Stimulated activated CD4-positive, alpha-beta T cell treated with anti-CD3 and anti-CD28 coated beads, Interleukin-12 subunit alpha, Interleukin-12 subunit beta, amount 100 ng/mL, for 24 hours (primary cell): ENCODE measurements at regions not wholly inside any gene's neighbourhood (a gene's known extent, or its start where the extent isn't known, plus 50 kb on each side); places are given as distances from the start of the nearest gene placed in this dataset.
A peak's percentile ranks its signal among the peaks of the same experiment; 100 is the strongest.
"Not testable (repeated sequence)": the region's sequence is repeated elsewhere in the genome, so short reads cannot be mapped to it uniquely, and the experiment has no call there.

Experiments used
- DNase-seq, 2 experiments: peaks; one replicate each; pipeline ENCODE4 v3.0.0-alpha.2; 2020; ENCODE audit warnings: low read depth in 2 of 2

DNA sequence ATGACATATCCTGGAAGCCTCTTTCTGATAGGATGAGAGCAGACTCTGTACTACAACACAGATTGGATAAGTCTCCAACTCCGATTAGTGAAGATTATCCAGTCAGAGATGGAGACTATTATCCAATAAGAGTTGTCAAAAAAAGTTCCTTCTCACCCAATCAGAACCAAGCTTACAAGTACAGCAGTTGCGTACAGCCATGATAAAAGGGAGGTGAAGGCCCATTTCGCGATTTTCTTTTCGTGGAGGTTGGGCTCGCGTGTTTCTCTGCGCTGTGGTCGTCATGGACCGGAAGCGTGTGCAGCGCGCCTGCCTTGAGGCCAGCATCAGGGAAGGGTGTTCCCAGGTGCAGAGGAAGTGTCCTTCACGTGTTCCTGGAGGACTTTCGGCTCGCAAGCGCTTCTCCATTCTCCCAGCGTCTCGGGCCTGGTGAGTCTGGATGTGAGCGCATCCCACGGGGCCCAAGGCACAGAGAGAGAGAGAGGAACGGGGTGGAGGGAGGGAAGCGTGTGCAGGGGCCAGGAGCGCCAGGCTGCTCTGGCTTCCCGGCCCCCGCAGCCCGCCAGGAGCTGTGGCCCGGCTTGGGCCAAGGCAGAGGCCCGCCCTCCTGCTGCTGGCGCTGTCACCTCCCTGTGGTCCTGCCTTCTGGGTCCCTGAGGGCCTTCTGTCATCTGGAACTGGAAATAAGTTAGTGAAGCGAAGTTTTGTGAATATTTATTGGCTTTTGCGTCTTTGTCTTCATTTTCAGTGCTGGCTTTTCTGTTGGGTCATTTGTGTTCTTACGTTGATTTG lies 53.9 kb downstream of the CDRT15L2 start:
- DNase-seq: not testable (repeated sequence)

DNA sequence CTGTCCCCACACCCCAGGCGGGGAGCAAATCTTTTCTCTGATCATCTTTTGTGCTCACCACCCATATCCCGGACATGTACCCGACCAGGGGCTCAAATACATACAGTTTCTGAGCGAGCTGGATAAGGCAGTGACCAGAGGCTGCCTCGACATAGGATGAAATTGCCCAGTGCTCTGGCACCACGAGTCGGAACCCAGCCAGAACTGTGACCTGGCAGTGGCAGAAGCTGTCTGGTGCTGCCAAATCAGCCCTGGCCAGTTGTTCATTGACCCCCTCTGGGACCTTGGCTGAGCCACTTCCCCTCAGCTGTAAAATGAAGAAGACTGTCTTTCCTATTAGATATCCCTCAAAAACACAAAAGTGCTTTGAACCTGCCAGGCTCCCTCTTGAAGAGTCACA lies 60.6 kb downstream of the CDRT15L2 start:
- DNase-seq: not testable (repeated sequence)

DNA sequence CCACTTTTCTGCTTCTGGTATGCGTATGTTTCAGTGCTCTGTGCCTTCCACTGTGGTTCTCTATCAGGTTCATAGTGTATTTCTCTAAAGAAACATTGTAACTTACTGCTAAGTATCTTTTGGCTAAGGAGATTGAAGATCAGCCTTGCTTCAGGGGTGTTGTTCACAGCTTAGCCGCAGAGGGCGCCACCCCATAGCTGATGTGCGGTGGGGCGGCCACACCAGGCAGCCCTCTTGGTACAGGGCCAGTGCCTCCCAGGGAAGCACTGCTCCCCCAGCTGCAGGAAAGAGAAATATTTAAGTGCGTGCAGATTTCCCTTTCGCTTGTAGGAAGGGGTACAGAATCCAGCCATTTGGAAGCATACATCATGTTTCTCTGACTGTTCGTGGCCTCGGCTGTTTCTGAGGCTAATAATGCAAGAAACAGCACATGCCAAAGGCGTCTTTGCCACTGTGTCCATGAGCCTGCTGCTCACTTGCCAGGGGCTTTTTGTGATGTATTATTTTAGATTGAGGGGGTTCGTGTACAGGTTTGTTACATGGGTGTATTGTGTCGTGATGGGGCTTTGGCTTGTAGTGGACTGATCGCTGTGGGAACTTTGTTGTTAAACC lies 67.2 kb downstream of the CDRT15L2 start:
- DNase-seq: peak in 1 of 2 experiments; percentile 5

DNA sequence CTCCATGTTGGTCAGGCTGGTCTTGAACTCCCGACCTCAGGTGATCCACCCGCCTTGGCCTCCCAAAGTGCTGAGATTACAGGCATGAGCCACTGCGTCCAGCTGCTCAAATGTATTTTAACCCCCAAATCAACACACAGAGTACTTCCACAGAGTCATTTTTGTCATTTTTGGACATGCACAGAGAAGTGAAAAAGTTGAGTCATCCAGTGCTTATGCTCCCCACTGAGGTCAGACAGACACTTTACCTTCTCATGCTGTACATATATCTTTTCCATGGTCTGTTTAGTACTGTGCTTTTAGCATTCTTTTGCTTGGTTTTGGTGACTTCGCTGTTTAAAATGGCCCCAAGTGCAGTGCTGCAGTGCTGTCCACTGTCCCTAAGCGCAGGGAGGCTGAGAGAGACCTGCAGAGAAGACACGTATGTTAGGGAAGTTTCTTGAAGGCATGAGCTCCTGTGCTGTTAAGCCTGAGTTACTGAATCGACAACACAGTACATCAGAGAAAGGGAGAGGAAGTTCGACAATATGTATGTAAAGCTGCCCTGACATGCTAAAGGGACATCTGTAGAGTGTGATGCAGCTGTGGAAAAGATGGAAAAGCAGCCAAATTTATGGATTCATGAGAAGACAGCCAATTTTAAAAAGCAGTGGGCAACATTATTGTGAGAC lies 69.7 kb downstream of the CDRT15L2 start:
- not testable (repeated sequence) for DNase-seq

DNA sequence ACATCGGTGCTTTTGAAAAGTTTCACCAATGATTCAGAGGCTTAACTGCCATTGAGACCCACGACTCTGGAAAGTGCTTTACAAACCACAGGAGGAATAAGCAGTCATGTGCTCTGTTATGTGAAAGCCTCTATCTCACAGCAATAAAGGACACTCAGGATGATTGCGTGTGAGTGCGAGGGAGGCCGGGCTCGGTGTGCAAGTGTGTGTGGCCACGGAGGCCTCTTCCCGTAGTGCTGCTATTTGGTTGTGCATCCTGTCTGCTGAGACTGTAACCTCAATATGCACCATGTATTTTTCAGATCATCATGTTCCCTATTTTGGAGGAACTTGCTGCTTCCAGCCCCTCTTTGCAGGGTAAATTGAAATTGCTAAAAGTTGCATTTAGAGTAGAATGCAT lies 71.5 kb downstream of the CDRT15L2 start:
- not testable (repeated sequence) for DNase-seq

DNA sequence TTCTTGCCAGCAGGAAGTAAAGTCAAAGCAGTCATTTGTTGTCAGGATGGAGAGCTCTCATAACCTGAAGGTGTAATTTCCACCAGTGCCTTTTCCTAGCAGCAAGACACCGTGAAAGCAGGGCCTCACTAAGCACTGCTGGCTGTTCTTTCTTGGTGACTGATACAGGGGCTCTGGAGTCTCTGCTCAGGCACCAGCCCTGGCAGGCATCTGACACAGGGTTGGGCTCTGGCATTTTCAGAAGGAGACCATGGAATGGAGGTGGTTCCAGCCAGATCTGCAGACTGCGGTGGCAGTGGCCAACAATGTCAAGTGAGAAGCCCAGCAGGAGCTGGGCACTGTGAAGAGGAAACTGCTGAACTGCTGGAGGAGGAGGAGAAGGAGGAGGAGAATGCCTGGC lies 72.2 kb downstream of the CDRT15L2 start:
- DNase-seq: not testable (repeated sequence)

DNA sequence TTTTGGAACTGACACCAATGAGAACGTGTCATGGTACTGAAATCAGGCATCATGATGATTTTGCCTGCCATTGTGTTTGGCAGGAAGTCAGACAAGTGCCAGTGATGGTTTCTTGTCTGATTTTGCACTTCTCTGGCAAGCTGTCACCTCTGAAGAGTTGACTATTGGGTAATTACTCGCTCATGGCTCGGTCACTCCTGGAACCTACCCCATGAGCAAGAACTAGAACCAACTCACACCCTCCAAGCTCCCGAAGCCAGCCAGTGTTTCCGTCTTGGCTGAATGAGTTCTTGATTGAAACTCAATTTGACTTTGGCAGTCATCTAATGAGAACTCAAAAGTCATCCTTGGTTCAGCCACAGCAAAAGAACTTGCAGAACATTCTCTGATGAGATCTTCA lies 73.9 kb downstream of the CDRT15L2 start:
- DNase-seq: not testable (repeated sequence)

DNA sequence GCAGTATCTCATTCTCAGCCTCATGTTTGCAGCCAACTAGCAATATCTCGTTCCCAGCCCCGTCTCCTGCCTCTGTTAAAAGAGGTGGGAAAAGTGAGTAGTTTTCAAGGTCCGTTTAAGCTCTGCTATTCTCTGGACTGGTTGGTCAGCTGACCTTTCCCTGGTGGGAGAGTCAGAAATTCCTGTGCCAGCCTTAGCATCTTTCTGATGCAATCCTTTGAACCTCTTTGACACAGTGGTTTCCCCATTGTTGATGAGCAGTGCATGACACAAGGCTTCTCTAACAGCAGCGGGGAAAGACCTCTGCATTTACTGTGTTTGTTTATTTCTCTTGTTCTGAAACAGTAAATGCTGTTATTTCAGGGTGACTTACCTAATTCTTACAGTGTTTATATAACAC lies 74.6 kb downstream of the CDRT15L2 start:
- DNase-seq: not testable (repeated sequence)

DNA sequence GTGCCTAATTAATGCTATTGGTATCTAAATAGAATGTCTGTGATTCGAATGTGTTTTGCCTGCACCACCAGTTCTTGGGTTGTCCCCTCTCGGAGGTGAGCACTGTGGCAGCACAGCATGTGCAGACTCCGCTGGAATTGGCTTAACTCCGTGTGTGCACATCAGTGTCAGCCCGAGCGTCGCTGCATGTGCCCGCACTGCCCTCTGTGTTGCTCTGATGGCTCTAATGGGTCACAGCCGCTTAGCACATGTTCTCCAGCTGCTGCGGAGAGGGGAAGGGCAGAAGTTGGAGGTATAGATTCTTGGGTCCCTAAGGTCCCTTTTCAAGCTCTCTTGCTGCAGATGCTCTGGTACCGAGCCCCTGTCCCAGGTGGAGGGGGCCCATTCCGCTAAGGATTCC lies 75.1 kb downstream of the CDRT15L2 start:
- not testable (repeated sequence) for DNase-seq

DNA sequence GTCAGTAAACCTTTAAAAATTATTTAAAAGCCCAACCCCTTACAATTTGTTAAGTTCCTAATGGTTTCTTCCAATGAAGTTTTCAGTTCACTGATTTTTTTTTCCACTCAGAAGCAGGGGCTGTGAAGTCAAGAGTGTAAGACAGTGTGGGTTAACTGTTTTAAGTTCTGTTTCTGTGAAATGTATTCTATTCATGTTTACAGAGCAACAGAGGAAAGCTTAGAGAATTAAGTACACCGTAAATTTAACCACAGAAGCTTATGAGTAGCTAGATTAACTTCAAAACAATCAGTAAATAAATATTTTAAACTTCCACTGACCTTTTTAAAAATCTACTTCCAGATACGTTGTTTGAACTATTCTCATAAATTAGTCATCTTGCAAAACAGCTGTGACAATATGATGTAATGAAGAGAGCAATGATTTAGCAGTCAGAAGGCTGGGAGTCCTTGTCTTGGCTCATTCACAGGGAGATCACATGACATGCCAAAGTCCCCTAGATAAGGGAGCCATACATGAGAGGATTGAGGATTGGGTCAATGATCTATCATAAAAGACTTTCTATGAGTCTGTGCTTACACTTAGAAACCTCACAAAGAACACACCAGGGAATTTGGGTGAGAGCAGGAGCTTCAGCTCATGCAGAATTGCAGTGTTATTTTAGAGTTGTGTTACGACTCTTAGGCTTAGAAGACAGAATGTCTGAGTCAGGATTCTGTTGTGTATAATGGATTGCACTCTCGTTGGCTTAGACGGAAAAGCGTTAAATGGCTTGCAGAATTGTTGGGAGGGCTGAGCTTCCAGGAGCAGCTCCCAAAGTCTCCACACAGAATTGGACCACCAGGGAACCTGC lies 85.8 kb downstream of the CDRT15L2 start:
- not testable (repeated sequence) for DNase-seq

DNA sequence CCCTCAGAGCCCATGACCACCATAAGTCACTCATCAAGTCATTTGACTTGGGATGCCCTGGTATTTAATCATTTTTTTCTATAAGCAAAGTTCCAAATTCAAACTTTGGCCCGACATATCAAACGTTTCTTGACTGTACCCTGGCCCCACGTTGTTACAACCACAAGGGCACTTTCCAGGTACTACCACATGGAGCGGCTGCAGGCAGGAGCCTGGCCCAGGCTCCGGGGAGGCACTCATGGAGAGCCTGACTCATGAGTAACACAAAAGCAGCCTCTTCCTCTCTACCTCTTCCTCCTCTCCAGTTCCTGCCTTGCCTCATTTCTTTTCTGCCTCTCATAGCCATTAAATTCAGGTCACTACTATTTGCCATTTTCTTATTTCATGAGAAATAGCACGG lies 87.2 kb downstream of the CDRT15L2 start:
- DNase-seq: peak in 1 of 2 experiments; percentile 6

DNA sequence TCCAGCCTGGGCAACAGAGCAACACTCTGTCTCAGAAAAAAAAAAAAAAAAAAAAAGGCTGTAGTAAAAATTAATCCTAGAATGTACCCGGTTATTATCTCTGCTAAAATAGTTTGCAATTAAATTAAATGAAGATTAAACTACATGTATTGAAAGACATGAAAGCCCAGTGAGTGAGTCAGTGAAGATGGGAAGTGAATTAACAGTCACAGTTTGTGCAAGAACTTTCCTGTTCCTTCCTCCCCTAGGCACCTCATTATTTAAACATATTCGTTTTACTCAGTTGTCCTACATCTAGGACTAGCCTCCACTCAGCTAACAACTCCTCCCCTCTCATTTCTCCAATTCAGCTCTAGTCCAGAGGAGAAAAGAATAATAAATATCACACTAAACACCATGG lies 88.2 kb downstream of the CDRT15L2 start:
- not testable (repeated sequence) for DNase-seq

DNA sequence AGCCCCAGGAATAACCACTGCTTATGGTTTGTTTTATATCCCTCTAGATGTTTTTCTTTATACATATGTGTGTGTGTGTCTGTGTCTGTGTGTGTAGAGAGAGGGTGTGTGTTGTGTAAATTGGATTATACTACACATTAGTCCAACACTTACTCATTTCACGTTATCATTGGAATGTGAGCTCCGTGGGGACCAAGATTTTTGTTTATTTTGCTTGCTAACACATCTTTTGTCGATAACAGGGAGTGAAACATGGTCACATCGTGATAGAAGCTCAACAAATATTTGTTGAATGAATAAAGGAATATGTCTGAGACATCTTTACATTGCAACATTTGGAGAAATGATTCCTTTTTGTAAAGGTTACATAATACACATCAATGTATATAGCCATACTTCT lies 88.8 kb downstream of the CDRT15L2 start:
- DNase-seq: not testable (repeated sequence)

DNA sequence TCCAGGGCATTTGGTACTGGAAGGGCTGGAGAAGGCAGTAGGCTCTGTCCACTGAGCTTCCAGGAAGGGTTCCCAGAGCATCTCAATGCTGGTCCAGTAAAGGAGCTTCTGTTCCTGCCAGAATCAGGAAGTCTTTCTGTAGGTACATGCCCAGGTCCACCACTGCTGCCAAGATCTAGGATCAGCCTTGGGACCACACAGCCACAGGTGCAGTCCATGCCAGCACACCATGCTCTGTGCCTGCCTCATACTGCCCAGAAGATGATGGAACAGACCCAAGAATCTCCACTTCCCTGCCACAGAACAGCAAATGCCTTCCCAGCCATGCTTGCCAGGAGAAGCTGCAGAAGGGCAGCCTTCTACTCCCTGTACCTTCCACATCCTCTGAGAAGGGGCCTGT lies 89.3 kb downstream of the CDRT15L2 start:
- DNase-seq: not testable (repeated sequence)

DNA sequence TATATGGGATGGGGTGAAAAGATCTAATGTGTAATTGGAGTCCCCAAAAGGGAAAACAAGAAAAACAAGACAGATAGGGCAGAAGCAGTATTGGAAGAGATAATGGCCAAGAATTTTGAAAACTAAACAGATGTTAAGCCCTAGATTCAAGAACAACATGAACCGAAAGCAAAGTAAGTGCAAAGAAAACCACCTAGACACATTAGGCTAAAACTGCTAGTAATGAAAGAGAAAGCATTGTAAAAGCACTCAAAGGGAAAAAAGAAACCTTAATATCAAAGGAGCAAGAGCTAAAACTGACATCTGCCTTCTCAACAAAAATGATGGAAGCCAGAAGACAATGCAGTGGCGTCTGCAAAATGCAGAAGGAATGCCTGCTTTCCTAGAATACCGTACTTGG lies 91.0 kb downstream of the CDRT15L2 start:
- DNase-seq: not testable (repeated sequence)

DNA sequence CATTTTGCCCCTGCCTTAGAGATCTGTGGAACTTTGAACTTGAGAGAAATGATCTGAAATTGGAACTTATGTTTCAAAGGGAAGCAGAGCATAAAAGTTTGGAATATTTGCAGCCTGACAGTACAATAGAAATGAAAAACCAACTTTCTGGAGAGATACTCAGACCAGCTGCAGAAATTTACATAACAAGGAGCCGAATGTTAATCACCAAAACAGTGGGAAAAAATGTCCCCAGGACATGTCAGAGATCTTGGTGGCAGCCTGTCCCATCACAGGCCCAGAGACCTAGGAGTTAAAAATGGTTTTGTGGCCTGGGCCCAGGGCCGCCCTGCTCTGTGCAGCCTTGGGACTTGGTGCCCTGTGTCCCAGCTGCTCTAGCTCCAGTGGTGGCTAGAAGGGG lies 94.8 kb downstream of the CDRT15L2 start:
- not testable (repeated sequence) for DNase-seq

DNA sequence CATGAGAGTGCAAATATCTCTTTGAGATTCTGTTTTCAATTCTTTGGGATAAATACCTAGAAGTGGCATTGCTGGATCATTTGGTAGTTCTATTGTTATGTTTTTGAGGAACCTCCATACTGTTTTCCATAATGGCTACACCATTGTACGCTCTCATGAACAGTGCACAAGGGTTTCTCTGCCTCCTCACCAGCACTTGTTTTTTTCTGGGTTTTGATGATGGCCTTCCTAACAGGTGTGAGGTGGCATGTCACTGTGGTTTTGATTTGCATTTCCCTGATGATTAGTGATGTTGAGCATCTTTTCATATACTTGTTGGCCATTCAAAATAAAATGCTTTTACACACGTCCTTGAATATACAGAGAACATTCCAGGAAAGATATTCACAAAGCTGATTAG lies 96.2 kb downstream of the CDRT15L2 start:
- not testable (repeated sequence) for DNase-seq

DNA sequence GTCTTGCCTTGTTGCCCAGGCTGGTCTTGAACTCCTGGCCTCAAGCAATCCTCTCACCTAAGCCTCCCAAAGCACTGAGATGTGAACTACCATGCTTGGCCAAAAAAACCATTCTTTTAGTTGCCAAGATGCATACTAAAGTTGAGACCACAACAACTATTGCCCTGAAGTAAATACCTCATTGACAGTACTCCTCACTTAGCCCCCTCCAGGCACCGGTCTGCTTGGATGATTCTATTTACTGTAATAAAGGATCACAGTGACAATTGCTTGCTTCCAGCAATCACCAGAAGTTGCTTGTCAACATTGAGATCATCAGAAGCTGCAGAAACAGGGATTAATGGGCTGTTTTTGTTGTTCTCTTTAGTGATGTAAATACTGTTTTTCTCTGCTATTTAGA lies 97.1 kb downstream of the CDRT15L2 start:
- not testable (repeated sequence) for DNase-seq

DNA sequence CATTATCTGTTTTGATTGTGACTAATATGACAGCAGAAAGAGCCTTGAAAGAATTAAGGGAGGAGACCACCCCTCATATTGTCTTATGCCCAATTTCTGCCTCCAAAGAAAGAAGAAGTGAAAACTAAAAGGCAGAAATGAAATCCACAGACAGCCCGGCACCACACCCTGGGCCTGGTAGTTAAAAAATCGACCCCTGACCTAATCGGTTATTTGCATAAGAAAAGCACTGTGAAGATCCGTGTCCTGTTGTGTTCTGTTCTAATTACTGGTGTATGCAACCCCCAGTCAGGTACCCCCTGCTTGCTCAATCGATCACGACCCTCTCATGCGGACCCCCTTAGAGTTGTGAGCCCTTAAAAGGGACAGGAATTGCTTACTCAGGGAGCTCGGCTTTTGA lies 97.9 kb downstream of the CDRT15L2 start:
- not testable (repeated sequence) for DNase-seq

DNA sequence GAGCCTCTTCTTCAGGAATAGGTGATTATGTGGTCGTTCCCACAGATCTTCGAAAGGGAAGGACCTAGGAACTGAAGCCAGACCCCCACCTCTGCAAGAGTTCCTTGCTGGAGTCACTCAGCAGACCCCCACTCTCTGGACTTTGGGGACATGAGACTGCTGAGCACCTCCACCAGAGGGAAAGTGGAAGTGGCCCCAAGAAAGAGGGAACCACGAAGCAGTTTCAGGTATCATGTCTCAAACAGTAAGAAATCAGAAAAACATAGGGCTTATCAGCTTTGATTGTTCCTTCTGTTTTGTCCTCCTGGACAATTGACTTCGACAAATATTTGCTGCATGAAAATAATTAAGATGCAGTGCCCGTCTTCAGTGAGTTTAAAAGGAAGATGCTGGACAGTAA lies 98.9 kb downstream of the CDRT15L2 start:
- DNase-seq: not testable (repeated sequence)
